Eye (tissue), 1 donor: ENCODE measurements at regions not wholly inside any gene's neighbourhood (a gene's known extent, or its start where the extent isn't known, plus 50 kb on each side); places are given as distances from the start of the nearest gene placed in this dataset.

Source experiments
- DNase-seq: peaks from one replicate; pipeline ENCODE4 v3.0.0-alpha.2; 2015

DNA sequence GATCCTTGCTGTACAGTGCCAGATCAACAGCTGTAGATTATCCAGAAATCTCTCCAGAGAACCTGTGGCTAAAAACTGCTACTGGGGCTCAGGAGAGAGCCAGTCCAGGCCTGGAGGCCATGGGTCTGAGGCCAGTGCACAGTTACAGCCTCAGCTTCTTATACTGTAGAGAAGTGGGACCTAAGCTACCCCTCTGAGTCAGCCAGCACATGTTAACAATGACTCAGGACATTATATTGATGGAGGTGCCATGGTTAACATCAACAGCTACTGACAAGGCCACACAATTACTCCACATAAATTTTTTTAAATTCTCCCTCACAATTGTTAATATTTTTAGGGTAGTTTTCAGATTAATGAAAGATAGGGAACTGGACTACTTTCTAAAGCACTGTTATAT is 138.5 kb downstream of the RBM26 start:
- DNase-seq, result no peak

DNA sequence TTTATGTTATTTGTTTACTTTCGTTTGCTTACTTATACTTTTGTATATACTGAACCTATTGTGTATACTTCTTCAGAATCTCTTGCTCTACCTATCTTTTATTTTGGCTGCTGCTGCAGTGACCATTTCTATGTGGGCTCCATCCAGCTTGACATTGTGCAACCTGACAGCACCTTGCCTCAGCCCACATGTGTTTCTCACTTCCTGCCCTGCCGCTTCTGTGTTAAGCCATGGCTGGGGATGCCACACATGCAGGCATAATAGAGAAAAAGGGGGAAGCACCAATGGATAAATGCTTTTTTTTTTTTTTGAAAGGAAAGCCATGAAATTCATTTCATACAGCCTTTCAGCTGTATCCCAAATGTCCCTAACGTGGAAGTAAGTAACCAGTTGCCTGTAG is 147.6 kb downstream of the RBM26 start:
- no peak for DNase-seq

DNA sequence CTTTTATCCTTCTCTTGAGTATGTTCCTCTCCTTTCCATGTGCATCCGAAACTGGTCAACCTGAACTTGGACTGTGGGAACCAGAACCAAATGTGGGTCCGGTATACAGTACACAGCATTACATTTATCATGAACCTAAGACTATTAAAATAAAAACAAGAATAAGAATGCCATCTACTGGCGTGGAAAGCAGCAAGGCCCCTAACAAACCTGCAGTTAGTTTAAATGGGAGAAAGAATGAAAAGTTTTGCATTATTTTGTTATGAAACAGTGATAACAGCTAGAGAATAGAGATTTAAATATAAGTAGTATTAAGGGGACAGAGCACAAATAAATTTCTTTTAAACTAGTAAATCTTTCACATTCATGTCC is 159.5 kb downstream of the RBM26 start:
- DNase-seq, result no peak

DNA sequence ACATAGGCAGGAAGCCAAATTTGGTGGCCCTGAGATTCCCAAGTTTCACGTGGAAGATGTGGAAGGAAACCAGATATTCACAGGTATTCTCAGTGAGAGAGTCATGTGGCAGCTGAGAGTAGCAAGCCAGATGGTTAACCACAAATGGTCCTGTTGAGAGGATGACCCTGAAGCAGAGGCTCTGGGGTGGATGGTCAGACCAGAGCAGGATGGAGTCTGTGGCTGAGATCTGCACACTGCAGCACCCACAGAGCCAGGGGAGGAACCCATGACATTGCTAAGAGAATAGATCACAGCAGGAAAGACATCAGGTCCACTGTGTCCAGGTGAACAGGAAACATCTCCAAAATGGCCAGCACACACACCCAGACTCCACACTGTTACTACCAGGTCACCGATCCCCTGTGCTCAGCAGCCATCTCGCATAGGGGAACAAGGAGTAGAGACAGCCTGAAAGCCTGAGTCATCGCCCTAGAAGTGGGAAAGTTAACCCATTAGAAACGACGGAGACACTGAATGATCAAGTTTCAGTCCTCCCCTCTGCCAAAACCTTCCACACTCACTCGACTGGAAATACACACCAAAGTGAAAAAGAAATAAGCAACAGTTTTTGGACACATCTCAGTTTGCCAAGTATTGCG is 160.0 kb downstream of the RBM26 start:
- no peak for DNase-seq

DNA sequence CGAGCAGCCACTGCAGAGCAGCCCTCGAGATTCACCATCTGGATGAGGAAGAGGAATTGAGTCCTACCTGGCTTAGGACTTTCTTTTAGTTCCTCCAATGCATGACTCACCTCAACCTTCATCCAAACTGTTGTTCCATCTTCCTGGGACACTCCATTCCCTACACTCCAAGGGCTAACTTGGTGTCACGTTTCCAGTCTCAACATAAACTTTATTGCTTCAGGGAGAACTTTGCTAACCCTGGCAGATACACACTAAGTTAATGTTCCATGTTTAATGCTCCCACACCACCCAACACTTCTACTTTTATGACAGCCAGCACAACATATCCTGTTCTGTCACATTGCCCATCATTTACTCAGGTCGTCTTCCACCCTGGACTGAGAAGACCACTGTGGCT is 164.4 kb downstream of the RBM26 start:
- no peak for DNase-seq

DNA sequence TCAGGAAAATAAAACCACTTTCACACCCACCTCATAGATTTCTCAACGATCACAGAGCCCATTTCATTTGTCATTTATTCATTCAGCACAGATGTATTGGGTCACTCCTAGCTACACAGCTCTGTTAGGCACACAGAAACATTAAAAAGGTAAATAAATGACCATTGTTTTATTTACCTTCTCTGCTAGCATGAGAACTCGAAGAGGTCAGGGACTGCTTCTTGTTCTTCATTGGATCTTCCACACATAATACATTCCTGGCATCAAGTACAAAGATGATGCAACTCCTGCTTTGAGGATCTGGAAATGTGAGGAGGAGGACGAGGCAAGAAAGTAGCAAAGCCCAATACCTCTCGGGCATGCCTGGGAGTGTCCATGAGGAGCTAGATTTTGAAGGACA is 168.1 kb downstream of the RBM26 start:
- no peak for DNase-seq

DNA sequence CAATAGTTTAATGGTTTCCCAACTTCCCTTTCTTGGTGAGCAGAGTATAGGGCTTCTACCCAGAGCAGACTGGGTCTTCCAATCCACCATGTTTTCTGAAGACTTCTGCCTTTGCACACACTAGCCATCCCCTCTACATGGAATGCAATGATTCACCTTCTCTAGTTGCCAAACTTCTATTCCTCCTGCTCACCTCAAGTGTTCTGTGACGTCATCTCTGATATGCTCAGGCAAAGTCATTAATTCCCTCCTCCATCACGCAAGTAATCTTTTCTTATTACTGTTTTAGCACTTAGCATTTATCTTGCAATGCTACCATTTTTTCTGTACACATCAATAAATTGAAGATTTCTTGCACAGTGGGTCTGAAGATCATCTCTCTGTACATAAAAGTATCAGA is 174.2 kb downstream of the RBM26 start:
- DNase-seq, result no peak

DNA sequence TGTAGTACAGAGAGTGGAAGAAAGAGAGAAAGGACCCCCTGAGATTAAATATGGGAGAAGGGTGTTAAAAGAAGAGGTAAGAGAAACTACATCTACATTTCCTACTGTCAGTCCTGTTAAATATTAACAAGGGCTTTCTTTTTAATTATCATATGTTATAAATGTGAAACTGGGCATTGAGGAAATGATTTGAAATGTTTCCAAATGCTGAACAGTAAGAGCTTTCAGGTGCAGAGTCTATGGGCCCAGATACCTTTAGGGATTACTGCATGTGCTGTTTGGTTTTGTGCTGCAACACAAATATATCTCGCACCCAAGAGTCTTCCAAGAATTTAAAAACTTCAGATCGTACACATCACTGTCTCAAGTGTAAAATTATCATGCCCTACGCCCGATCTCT is 176.3 kb downstream of the RBM26 start:
- DNase-seq, result no peak

DNA sequence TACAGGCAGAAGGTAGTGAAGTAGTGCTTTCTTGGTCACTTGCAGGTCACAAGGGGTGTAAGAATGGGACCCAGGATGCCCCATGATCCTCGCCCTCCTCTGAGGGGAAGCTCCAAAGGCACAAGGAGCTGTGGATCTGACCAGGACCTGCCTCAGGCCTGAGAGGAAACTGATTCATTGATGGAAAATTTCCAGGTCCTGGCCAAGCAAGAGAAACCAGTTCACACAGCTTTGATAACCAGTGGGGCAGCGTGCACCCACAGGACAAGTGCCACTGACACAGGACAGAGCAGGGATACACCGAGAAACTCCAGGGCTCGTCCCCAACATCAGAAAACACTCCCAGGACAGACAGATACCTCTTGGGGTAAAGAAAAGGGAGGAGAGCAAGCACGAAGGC is 177.1 kb downstream of the RBM26 start:
- DNase-seq, result no peak

DNA sequence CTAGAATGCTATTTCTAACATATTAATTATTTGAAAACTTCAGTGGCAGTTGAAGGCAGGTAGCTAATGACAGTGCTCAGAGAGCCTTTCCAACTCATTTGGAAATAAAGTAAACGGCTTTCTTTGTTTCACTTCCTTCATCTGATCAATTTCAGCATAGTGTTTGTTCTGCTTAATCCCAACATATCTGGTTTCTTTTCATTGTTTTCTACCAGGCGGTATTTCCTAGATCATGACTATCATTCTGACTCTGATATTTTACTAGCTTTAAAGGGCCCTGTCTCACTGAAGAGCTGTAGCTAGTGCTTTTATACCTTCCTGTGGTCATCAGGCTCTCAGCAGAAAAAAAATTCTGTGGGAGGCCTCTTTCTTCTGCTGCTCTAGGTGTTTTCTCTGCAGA is 178.6 kb downstream of the RBM26 start:
- DNase-seq, result no peak

DNA sequence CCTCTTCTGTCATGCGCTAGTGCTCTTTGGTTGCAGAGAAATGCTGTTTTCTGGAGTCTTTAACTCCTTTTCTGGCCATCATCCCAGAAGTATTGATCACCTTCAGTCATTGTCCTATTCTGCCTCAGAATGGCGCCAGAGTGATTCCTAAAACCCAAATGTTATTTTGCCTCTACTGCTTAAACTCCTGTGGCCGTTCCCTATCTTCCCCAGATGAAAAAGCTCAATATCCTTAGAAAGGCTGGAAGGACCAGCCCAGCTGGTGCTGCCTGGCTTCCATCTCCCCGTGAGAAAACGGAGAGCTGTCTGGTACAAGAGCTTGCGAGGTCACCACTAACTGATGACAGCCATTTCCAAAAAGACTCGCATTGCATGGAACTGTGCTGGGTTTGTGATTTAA is 179.1 kb downstream of the RBM26 start:
- DNase-seq, result no peak

DNA sequence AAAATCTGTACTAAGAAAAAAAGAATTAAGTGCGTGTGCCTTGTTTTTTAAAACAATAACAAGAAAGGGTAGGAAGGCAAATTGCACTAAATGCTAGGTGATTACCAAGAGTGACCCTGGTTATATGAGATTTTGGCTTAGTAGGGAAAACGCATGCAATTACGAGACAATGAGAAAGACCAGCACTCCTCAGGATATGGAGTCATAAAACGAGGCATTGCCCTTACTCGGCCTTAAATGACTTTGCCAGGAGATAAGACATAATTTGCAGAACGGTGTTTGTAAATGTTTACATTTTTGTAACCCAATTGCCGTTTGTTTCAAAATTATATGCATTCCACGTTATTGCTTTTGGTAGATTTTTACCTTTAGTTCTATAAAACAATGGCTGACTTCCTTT is 179.8 kb downstream of the RBM26 start:
- no peak for DNase-seq

DNA sequence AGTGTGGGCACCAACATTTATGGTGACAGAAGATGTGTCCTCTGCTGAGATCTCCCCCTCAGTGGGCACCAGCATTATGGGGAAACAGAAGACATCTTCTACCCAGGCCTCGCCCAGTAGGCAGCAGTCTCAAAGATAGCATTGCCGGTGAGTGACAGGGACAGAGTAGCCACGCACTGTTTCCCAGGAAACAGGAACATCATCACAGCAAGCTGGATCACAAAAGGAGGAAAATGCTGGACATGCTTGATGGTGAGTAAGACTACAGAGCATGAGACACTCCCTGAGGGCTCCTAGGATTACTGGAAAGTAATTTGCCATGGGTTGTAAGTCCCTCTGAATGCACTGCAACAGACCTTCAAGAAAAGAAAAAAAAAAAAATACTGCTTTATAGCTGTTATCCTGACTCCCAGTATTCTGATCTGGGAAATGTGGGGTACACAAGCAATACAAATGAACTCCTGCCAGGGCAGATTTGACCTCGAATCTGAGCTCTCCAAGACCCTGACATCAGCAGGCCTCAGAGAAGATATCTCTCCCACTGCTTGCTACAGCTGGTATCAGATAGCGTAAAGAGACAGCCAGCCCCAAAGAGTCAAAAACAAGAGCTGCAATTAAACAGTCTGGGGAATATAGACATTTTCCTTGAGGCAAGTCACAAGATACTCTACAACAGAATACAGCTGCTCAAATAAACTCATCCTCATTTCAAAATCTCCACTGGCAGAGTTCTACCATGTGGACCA is 180.4 kb downstream of the RBM26 start:
- DNase-seq, result no peak

DNA sequence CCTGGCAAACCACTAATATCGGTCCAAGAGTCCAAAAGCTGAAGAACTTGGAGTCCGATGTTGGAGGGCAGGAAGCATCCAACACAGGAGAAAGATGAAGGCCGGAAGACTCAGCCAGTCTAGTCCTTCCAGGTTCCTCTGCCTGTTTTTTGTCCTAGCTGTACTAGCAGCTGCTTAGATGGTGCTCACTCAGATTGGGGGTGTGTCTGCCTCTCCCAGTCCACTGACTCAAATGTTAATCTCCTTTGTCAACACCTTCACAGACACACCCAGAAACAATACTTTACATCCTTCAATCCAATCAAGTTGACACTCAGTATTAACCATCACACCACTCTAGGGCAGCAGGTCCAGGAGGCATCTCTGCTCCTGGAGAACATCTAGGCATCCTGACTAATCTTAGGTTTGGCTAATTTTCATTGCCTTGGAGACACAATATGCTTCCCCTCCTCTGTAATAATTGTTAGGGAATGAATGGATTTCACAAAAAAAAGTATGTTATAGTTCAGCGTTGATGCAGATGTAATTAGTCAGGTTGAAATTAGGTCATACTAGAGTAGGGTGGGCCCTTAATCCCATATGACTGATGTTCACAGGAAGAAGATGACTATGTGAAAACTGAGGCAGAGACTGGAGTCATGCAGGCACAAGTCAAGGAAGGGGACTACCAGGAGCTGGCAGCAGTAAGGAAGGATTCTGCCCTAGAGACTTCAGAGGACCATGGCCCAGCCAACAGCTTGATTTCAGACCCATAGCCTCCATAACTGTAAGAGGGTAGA is 183.4 kb downstream of the RBM26 start:
- no peak for DNase-seq

DNA sequence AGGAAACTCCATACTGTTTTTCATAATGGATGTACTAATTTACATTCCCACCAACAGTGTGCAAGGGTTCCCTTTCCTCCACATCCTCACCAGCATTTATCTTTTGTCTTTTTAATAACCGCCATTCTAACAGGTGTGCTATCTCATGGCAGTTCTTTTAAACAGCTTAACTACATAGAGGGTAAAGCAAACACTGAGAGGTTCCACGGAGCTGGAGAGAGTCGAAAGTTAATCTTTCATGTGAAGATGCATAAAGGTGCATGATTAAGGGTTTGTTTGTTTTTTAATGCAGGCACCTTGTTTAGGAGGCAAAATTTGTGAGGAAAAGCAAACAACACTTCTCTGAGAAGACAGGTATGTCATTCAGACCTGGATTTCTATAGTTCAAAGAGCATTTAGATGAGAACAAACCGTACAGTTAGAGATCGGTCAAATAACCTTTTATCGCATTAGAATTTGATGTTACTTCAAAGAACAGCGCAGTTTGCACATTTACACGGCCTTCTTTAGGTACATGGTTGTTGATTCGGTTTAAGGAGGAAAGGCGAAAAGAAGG is 193.9 kb downstream of the RBM26 start:
- DNase-seq, result no peak

DNA sequence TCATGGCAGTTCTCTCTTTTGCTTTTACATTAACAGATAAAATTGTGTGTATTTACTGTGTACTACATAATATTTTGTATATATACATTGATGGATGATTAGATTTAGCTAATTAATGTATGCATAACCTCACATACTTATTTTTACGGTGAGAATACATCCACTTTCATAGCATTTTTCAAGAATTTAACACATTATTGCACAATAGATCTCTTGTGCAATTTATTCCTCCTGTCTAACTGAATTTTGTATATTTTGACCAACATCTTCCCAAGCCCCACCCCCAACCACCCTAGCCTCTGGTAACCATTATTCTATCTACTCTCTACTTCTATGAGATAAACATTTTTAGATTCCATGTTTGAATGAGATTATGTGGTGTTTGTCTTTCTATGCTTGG is 194.7 kb downstream of the RBM26 start:
- no peak for DNase-seq

DNA sequence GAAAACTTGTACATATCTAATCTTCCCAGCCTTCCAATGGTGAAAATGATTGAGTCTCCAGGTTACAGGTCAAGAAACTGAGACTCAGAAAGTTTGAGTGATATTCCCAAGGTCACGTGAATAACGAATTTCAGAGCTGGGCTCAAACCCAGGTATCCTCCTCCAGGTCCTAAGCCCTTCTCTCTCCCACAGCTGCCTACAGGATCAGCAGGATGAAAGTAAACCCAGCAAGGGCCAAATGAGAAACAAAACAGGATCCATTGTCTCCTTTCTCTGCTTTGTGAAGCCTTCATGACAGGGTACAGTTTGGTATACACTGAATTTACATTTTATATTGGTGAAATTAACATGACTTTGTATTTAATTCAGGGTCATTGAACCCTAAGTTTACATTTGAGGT is 208.1 kb downstream of the RBM26 start:
- DNase-seq, result no peak

DNA sequence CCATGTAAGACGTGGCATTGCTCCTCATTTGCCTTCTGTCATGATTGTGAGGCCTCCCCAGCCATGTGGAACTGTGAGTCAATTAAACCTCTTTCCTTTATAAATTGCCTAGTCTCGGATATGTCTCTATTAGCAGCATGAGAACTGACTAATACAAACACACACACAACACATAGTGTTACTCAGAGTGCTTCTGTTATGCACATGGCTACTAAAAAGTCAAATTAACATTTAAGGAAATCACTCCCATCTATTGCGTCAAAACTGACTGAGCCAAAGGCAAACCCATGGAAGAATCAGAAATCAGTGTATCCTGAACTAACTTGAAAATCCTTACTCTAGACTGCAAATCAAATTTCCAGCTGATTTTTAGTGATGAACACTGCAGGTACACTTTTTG is 209.2 kb downstream of the RBM26 start:
- DNase-seq, result no peak

DNA sequence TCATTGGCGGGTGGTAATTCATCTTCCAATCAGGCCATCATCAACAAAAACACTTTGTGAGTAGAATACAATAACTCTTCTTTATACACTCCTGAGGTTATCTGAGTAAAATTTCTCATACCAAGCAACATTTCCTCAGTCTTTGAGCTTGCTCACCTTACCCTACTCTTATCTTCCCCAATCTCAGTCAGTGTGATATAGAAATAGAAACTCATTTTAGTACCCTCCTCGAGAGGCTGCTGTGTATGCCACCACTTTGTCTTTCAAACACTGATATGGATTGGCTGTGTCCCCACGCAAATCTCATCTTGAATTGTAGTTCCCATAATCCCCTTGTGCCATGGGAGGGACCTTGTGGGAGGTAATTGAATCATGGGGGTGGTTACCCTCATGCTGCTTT is 209.7 kb downstream of the RBM26 start:
- no peak for DNase-seq

DNA sequence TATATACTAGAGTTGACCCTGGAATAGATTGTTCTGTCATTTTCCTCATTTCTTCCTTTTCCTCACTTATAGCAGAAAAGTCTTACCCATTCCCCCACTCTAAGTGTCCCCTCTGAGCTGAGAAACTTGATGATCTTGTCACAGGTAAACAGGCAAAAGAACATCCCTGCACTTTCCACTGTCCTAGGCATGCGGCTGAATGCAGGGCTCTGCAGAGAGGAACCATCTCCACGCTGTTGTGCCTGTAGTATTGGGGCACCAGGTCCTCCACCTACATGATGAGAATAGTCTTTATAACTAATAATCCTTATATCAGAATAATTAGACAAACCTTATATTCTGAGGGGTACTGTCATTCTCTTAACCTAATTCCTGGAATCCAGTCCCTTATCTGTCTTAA is 211.3 kb downstream of the RBM26 start:
- no peak for DNase-seq

DNA sequence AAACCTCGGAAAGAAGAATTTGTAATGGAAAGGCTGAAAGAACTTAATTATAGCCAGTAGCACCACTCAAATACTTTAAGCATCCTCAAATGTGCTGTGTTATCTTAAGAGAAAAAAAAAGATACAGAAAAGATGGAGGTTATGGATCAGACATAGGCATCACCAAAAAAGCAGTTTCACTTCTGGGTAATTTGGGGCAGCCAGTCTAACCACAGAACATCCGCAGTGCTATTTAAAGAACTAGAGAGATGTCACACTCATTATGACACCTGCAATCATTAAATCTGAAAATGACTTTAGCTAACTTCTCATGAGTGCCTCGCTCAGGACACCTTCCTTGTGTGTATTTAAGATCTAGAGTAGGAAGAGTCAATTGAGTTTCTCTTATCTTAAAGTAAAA is 211.8 kb downstream of the RBM26 start:
- DNase-seq, result no peak

DNA sequence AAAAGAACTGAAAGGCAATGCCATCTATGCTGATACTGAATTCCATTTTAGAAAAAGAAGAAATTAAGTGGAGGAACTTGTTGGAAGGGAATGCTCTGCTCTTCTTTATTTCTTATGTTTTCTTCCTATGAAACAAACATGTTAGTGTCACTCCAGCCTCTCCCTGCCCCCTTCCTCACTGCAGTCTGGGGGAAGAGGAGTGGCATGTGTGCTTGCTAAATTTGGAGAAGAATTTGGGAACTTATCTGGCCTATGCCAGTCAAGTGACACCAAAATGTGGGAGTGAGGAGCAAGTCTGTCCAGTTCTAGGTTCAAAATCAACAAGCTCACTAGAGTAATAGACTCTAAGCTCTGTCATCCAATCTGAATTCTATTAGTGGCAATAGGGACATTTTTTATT is 214.6 kb downstream of the RBM26 start:
- no peak for DNase-seq

DNA sequence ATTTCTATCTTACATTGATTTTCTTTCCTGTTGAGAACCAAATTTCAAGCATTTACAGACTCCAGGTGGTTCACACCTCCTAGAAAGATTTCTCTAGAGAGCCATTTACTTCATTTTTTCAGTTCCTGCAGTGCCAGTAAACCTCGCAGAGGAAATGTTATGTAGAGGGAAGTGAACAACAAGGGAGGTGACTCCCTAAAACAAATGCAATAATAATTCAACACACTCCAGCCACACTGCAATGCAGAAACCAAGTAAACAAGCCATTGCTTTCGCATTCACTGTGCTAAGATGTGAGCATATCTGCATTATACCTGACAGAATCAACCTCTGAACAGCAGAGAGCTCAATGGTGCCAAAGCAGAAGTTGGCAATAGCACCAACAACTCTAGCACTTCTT is 215.1 kb downstream of the RBM26 start:
- no peak for DNase-seq
